DMS153 (cell line): ENCODE measurements at regions not wholly inside any gene's neighbourhood (a gene's known extent, or its start where the extent isn't known, plus 50 kb on each side); places are given as distances from the start of the nearest gene placed in this dataset.
"Not testable (repeated sequence)": the region's sequence is repeated elsewhere in the genome, so short reads cannot be mapped to it uniquely, and the experiment has no call there.

ENCODE experiments used
- DNase-seq: peaks from one replicate; lab custom pipeline; 2025; lab: John Stamatoyannopoulos, UW

DNA sequence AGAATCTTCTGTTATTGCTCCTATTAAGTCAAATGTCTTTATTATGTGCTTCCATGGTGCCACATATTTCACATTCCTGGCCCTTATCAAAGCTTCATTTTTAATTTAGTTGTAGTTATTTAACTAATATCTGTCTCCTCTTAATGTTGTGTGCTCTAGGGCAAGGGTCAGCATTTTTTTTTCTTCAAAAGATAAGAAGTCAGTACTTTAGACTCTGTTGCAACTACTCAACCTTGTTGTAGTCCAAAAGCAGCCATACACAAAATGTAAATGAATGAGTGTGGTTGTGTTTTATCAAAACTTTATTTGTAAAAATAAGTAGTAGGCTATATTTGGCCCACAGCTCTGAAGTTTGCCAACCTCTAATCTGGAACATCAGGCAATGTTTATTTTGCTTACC is 394.7 kb upstream of the CBLB start:
- DNase-seq, result no peak

GRCh38 chr3:106265704-106266103 is 396.9 kb upstream of the CBLB start:
- no peak for DNase-seq

GRCh38 chr3:106268696-106269095 is 399.9 kb upstream of the CBLB start:
- DNase-seq, result no peak

- no peak for DNase-seq
Observed at GRCh38 chr3:106272302-106272701, 403.5 kb upstream of the CBLB start.

GRCh38 chr3:106275592-106275991 is 406.8 kb upstream of the CBLB start:
- DNase-seq, result no peak

GRCh38 chr3:106276151-106276550 is 407.3 kb upstream of the CBLB start:
- DNase-seq, result no peak

GRCh38 chr3:106276755-106277612 is 408.2 kb upstream of the CBLB start:
- no peak for DNase-seq

DNA sequence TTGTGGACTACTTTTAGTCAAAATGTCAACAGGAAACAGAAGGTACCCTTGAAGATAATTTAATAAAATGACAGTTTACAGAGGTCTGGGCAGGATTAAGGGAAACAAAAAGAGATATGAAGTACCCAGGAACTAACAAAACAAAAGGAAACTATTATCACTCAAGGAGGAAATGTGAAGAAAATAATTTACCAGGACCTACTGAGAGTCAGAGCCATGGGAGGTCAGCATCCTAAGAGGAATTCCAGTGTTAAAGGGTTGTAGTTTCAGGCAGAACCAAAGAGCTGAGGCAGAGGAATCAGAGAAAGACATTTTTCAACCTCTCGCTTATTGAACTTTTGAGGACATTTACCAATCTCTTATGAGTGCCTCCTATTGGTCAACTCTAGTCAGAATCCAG is 408.9 kb upstream of the CBLB start:
- DNase-seq, result no peak

GRCh38 chr3:106281221-106281620 is 412.4 kb upstream of the CBLB start:
- no peak for DNase-seq

GRCh38 chr3:106282943-106283342 is 414.1 kb upstream of the CBLB start:
- DNase-seq, result no peak

DNA sequence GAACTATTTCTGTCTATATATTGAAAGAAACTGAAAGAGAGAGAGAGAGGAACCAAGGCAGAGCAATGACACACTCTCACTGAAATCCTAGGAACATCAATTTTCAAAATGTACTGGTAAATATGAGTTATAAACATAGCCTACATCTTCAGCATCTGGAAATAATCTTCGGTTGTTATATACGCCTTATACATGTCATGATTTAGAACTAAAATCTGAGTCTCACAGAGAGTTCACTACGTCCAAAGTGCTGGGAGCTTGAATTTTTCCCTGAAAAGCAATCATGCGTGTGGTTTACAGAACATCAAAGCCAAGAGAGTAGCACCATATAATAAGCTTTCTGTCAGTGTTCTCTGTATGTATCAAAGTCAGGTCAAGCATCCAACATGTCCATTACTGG is 420.0 kb upstream of the CBLB start:
- no peak for DNase-seq

- DNase-seq, result no peak
Observed at GRCh38 chr3:106290304-106290997, 421.6 kb upstream of the CBLB start.

DNA sequence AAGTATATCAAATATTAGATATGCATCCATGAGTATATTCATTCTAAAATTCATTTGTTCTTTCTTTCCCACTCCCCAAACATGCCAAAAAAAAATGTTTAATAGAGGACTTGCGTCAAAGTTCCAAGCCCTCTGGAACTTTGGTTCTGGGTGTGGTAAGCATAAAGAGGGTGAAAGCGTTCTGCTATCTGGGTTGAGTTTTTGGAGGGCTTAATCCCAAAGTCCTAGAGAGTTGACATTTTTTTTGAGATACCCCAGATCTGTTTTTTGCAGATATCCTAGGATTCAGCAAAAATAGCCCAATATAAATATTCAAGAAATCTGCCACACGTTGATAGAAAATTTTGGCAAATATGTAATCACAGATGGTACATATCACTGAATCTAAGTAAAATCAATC is 424.3 kb upstream of the CBLB start:
- DNase-seq, result no peak

- no peak for DNase-seq
Observed at GRCh38 chr3:106294121-106294520, 425.3 kb upstream of the CBLB start.

DNA sequence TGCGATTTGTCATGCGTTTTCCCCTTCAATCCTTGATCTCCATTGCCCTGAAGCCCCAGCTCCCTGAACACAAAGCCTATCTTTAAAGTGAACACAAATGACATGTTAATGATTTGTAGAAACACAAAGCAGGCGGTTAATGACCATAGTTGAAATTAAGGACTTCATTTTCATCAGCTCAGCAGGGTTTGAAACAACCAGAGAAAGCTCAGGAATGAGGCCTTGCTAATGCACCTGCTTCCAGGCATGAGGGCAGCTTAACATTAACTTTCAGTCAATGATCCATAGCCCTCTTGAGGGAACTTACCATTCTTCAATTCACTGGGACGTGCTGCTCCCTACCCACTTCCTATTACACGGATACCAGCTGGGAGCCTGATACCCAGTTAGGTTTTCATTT is 427.2 kb upstream of the CBLB start:
- DNase-seq, result no peak

DNA sequence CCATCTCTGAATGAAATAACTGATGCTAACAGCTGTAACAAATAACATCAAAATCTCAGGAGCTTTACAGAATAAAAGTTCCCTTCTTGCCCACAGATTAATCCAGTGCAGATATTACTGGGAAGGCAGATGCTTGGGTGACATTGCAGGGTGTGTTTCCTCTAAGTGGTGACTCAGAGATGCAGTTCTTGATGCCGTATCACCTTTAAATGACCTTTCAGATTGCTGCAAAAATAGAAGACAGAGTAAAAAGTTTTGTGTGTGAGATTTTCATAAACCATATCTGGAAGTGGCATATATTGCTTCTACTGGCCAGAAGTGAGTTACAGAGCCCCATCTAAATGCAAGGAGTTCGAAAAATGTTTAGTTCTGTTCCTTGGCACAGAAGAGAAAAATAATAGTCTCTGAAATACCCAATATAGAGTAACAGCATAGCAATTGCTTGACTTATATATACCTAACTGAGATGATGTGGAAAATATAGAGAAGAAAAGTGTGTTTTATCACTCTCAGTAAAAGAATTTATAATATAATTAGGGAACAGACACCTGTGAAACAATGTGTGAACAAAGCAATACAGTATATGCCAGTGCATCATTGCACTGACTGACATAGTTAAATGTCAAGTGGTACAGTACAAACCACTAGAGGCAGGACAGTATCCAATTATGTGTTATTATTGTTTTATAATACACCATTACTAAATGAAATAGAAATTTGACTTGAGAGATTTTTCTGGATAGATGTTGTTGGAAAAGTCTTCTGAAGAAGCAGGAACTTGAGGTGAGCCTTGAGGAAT is 430.7 kb upstream of the CBLB start:
- no peak for DNase-seq

- no peak for DNase-seq
Observed at GRCh38 chr3:106302451-106303221, 433.8 kb upstream of the CBLB start.

DNA sequence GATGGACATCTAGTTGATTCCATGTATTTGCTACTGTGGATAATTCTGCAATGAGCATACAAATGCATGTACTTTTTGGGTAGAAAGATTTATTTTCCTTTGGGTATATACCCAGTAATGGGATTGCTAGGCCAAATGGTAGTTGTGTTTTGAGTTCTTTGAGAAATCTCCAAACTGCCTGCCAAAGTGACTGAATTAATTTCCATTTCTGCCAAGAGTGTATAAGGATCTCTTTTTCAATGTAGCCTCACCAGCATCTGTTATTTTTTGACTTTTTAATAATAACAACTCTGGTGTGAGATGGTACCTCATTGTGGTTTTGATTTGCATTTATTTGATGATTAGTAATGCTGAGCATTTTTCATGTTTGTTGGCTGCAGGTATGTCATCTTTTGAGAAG is 435.0 kb upstream of the CBLB start:
- no peak for DNase-seq

DNA sequence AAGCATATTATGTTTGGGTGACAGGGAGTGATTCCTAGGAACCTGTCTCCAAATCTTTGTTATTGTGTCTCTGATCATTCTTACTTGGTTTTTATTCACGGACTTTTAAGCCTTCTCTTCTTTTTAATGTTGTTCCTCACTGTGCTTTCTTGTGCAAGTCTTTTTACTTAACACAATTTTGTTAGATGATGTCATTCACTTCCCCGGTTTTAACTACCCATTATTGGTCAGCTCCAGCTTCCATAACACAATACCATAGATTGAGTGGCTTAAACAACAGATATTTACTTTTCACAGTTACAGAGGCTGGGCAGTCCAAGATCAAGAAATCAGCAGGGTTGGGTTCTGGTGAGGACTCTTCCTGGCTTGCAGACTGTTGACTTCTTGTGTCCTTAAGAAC is 436.3 kb upstream of the CBLB start:
- no peak for DNase-seq

DNA sequence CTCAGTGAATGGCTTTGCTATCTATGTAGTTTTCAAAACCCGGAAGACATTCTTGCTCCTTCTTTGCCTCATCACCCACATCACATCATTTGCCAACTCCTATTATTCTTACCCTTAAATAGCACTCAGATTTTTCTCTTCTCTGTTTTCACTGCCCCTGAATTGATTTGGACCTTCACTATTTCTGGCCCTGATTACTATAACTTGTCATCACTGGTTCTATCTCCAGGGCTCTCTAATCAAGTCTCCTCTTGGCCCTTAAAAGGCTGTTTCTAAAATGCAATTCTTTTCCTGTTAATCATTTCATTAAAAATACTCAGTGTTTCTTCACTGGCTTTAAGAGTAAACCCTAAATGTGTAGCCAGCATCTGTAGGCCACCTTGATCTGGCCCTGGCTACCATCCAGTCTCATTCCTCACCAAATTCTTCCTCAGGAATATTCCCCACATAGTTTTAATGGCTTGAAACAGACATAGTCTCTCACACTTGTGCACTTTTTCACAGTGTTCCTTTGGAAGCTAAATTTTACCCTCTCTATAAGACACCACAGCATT is 437.1 kb upstream of the CBLB start:
- no peak for DNase-seq

DNA sequence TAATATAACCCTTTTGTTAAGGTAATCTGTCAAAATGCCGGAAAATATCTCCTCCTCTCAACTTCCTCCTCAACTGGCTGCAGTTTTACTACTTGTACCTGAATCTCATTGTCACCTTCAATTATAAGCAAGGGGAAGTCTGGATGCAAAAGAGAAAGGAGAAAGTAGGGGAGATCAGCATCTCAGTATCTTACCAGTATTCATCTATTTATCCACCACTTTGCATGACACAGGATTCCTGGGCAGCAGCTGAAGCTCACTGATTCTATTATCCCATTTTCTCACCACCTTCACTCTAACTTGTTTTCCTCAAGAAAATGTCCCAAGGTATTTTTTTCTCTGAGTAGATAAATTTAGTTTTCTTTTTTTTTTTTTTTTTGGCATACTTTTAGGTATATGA is 440.5 kb upstream of the CBLB start:
- no peak for DNase-seq

- not testable (repeated sequence) for DNase-seq
Observed at GRCh38 chr3:106309798-106310197, 441.0 kb upstream of the CBLB start.
